Adrenal gland (tissue), 5 donors: ENCODE measurements at regions not wholly inside any gene's neighbourhood (a gene's known extent, or its start where the extent isn't known, plus 50 kb on each side); places are given as distances from the start of the nearest gene placed in this dataset.

Experiments
- CTCF ChIP-seq, 6 experiments: fragments of 450-650 bp in 4 of 6; fragments of 200-600 bp in 2 of 6; sonication (generic) in 1 of 6; IDR thresholded peaks; 1 replicate in 5 of 6; 2 replicates in 1 of 6; pipeline versions ENCODE4 v1.5.1 to v1.8.0; 2016 to 2021; ENCODE audit warnings: antibody characterized with exemption in 6 of 6, mild to moderate bottlenecking in 2 of 6, moderate library complexity in 1 of 6
- POLR2A ChIP-seq, 2 donors: fragments of 450-650 bp; IDR thresholded peaks; one replicate each; pipeline ENCODE4 v1.6.1; 2017; ENCODE audit warnings: antibody characterized with exemption in 2 of 2, mild to moderate bottlenecking in 2 of 2, moderate library complexity in 1 of 2
- donor health status: DM: no; HTN: no; CAD: no.

- TF ChIP-seq POLR2A (IDR thresholded peaks at IDR 0.05) (no peak), CTCF (IDR thresholded peaks at IDR 0.05) (no peak)
Observed at GRCh38 chr10:35884657-35885071, 242.6 kb upstream of the FZD8 start.
